Epithelial cell of esophagus (primary cell): ENCODE measurements at regions not wholly inside any gene's neighbourhood (a gene's known extent, or its start where the extent isn't known, plus 50 kb on each side); places are given as distances from the start of the nearest gene placed in this dataset.

Experiments
- DNase-seq: peaks from one replicate; pipeline ENCODE4 v3.0.0; 2010; ENCODE audit warnings: low read depth
- H3K4me3 ChIP-seq: 2 replicates; pipeline ENCODE4 v1.5.1; 2011; ENCODE audit warnings: mild to moderate bottlenecking, low read length, control low read depth
- TF ChIP-seq, protein P1 (sequence below): IDR thresholded peaks from 2 replicates; pipeline ENCODE4 v1.5.1; 2011; ENCODE audit warnings: low read depth, mild to moderate bottlenecking, low read length, control low read depth, inconsistent platforms; ENCODE audit not compliant: insufficient read depth; ENCODE audit errors: missing control alignments

DNA sequence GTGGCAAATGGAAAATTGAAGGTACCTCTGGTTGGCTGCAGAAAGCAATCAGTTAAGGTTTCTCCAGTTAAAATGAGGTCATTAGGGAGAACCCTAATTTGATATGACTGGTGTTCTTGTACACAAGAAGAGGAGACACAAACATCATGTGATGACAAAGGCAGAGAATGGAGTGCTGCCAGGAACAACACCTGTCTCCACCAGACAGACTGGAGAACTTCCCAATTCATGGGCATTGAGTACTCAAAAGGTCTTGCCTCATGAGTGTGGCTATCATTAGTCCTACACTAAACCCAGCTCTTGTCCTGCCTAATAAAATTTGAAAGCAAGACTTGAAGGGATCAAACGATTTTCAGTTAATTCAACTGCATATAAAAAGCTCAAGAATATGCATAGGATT is 152.6 kb downstream of the PTPN20 start:
- H3K4me3 ChIP-seq = no peak overlapping the region
- TF ChIP-seq, protein P1, sequence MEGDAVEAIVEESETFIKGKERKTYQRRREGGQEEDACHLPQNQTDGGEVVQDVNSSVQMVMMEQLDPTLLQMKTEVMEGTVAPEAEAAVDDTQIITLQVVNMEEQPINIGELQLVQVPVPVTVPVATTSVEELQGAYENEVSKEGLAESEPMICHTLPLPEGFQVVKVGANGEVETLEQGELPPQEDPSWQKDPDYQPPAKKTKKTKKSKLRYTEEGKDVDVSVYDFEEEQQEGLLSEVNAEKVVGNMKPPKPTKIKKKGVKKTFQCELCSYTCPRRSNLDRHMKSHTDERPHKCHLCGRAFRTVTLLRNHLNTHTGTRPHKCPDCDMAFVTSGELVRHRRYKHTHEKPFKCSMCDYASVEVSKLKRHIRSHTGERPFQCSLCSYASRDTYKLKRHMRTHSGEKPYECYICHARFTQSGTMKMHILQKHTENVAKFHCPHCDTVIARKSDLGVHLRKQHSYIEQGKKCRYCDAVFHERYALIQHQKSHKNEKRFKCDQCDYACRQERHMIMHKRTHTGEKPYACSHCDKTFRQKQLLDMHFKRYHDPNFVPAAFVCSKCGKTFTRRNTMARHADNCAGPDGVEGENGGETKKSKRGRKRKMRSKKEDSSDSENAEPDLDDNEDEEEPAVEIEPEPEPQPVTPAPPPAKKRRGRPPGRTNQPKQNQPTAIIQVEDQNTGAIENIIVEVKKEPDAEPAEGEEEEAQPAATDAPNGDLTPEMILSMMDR = no peak
- DNase-seq = no peak

- no peak for DNase-seq
- TF ChIP-seq, protein P1 = no peak
- no peak overlapping the region for H3K4me3 ChIP-seq
Observed at GRCh38 chr10:47065903-47066302, 154.7 kb downstream of the PTPN20 start.

- H3K4me3 ChIP-seq = no peak overlapping the region
- TF ChIP-seq, protein P1 = no peak
- DNase-seq = no peak
Observed at GRCh38 chr10:47067949-47068940, 157.0 kb downstream of the PTPN20 start.

- DNase-seq = no peak
- TF ChIP-seq, protein P1 = no peak
- H3K4me3 ChIP-seq = no peak overlapping the region
Observed at GRCh38 chr10:47070541-47070940, 159.3 kb downstream of the PTPN20 start.

GRCh38 chr10:47071891-47072290 is 160.7 kb downstream of the PTPN20 start:
- TF ChIP-seq, protein P1 = no peak
- DNase-seq = no peak
- H3K4me3 ChIP-seq = no peak overlapping the region

- H3K4me3 ChIP-seq = no peak overlapping the region
Observed at GRCh38 chr10:47073967-47074366, 162.7 kb downstream of the PTPN20 start.

More at GRCh38 chr10:47073967-47074366, 162.7 kb downstream of the PTPN20 start:
- peak; percentile 6 for DNase-seq
- TF ChIP-seq, protein P1 = no peak
